ENCODE measurements at regions not wholly inside any gene's neighbourhood (a gene's known extent, or its start where the extent isn't known, plus 50 kb on each side); places are given as distances from the start of the nearest gene placed in this dataset.
"Not testable (repeated sequence)": the region's sequence is repeated elsewhere in the genome, so short reads cannot be mapped to it uniquely, and the experiment has no call there.

DNA sequence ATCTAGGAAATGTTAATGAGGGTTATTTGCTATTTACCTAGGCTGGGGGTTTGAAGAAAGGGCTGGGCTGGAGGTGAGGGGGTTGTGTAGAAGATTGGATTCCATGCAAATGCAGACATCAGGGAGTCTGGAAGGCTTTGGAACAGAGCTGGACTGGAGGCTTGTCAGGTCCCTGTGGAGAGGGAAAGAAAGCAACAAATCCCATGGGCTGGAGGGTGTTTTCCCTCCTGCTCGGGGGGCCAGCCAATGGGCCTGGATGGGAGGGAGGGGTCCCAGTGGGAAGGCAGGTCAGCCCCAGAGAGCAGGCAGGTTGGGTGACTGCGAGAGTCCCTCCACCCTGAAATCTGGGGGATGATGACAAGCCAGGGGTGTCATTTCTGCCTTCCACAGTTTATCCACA, 431.8 kb downstream of the RPS24 start:
- no peak overlapping the region for H3K27ac ChIP-seq (replicated peaks)
- no peak overlapping the region for H3K4me3 ChIP-seq
- intact Hi-C loops (cut with micrococcal nuclease): no loop called here
- peaks cover 5% of the 10 kb centered on the region for H3K27me3 ChIP-seq (ENCODE audit: low read depth)
- H3K36me3 ChIP-seq: no peaks in the 10 kb centered on the region
- no peaks in the 10 kb centered on the region for H3K4me1 ChIP-seq
- H3K9me3 ChIP-seq (replicated peaks): no peaks in the 10 kb centered on the region
- no peak for DNase-seq
- TF ChIP-seq, protein P1, sequence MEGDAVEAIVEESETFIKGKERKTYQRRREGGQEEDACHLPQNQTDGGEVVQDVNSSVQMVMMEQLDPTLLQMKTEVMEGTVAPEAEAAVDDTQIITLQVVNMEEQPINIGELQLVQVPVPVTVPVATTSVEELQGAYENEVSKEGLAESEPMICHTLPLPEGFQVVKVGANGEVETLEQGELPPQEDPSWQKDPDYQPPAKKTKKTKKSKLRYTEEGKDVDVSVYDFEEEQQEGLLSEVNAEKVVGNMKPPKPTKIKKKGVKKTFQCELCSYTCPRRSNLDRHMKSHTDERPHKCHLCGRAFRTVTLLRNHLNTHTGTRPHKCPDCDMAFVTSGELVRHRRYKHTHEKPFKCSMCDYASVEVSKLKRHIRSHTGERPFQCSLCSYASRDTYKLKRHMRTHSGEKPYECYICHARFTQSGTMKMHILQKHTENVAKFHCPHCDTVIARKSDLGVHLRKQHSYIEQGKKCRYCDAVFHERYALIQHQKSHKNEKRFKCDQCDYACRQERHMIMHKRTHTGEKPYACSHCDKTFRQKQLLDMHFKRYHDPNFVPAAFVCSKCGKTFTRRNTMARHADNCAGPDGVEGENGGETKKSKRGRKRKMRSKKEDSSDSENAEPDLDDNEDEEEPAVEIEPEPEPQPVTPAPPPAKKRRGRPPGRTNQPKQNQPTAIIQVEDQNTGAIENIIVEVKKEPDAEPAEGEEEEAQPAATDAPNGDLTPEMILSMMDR (IDR thresholded peaks at IDR 0.05; ENCODE audit: borderline replicate concordance): no peak

DNA sequence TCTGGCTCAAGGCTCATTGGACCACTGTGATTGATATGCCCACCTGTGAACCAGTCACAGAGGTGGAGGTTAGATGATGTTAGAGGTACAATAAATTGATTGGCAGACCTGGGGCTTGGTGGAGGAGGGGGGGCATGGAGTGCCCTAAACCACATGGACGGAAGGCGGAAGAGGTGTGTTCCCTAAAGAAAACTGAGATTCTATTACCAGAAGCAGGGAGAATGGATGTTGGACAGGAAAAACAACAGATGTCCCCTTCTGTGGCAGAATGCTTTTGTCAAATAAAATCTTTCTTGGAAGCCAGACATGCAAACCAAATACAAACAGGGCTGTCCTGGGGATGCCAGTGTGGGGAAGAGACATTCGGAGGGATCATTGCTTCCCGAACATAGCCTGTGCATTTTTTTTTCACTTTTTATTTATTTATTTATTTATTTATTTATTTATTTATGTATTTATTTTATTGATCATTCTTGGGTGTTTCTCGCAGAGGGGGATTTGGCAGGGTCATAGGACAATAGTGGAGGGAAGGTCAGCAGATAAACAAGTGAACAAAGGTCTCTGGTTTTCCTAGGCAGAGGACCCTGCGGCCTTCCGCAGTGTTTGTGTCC, 433.9 kb downstream of the RPS24 start:
- no peak overlapping the region for H3K4me3 ChIP-seq
- intact Hi-C loops (cut with micrococcal nuclease): no loop called here
- TF ChIP-seq, protein P1 (IDR thresholded peaks at IDR 0.05; ENCODE audit: borderline replicate concordance): no peak

DNA sequence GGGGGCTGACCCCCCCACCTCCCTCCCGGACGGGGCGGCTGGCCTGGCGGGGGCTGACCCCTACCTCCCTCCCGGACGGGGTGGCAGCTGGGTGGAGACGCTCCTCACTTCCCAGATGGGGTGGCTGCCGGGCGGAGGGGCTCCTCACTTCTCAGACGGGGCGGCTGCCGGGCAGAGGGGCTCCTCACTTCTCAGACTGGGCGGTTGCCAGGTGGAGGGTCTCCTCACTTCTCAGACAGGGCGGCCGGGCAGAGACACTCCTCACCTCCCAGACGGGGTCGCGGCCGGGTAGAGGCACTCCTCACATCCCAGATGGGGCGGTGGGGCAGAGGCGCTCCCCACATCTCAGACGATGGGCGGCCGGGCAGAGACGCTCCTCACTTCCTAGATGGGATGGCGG, 435.1 kb downstream of the RPS24 start:
- intact Hi-C loops (cut with micrococcal nuclease); H3K27me3 ChIP-seq (ENCODE audit: low read depth); H3K27ac ChIP-seq (replicated peaks); H3K36me3 ChIP-seq; H3K9me3 ChIP-seq (replicated peaks); DNase-seq; H3K4me3 ChIP-seq; H3K4me1 ChIP-seq: not testable (repeated sequence)

More for the DNA sequence above, 433.9 kb downstream of the RPS24 start:
- Histone ChIP-seq H3K27ac (replicated peaks) (no peak overlapping the region), H3K4me1 (no peaks in the 10 kb centered on the region), H3K9me3 (replicated peaks) (no peaks in the 10 kb centered on the region), H3K36me3 (no peaks in the 10 kb centered on the region), H3K27me3 (ENCODE audit: low read depth) (no peaks in the 10 kb centered on the region)
- no peak for DNase-seq

DNA sequence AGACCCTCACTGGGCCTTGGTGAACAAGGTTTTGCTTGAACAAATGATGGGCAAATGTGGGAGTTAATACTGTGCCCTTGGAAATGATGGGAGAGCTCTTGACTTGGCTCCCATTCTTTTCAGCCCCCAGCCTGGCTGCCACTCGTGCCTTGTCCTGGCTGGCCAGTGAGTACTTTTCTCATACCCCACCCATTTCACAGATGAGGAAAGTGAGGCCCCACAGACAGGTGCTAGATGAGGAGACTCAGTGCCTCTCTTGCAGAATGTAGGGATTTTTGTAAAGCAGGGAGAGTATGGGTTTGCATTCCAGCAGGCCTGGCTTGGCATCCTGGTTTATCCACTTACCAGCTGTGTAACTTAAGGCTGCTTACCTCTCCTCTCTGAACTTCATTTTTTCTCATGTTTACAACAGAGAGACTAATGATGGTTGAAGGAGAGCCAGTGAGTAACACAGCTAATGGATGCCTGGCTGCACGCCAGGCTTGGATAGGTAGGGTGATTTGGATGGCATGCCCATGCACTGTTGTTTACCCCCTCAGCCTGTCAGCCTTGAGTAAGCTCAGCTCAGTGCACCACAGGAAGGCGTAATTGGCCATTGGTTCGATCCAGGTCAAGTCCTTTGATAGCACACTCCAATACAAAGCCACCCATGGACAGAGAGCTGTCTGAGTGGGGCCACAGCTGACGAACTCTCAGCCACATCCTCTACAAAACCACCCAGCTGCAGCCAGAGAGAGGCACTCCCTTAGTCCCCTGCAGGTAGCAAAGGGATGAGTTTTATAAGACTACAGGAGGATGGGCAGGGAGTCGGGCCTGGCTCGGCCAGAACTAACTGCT, 436.8 kb downstream of the RPS24 start:
- TF ChIP-seq, protein P1 (IDR thresholded peaks at IDR 0.05; ENCODE audit: borderline replicate concordance): no peak

DNA sequence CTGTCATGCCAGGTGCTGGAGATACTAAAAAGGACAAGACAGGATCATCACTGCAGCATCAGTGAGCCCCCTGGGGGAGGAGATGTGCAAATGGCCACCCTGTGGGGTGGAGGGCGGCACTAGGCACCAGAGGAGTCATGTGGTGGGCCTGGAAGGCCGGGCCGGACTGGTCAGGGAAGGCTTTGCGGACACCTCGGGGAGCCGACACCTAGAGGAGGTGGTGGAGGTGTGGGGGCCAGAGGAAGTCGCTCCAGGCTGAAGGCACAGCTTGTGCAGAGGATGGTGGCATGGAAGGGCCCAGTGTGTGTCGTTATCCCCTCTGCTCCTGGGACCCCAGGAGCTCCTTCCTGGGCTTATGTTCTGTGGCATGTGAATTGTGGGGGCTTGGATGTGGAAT, 437.7 kb downstream of the RPS24 start:
- Histone ChIP-seq H3K27ac (replicated peaks) (no peak overlapping the region), H3K4me1 (no peaks in the 10 kb centered on the region), H3K9me3 (replicated peaks) (no peaks in the 10 kb centered on the region), H3K27me3 (ENCODE audit: low read depth) (peaks cover 11% of the 10 kb centered on the region), H3K4me3 (no peak overlapping the region), H3K36me3 (no peaks in the 10 kb centered on the region)
- intact Hi-C loops (cut with micrococcal nuclease): no loop called here
- TF ChIP-seq, protein P1 (IDR thresholded peaks at IDR 0.05; ENCODE audit: borderline replicate concordance): no peak
- no peak for DNase-seq

More for the DNA sequence above, 436.8 kb downstream of the RPS24 start:
- no peak overlapping the region for H3K4me3 ChIP-seq
- H3K4me1 ChIP-seq: no peaks in the 10 kb centered on the region
- DNase-seq: no peak
- intact Hi-C loops (cut with micrococcal nuclease): no loop called here
- peaks cover 4% of the 10 kb centered on the region for H3K27me3 ChIP-seq (ENCODE audit: low read depth)
- H3K27ac ChIP-seq (replicated peaks): no peak overlapping the region
- H3K36me3 ChIP-seq: no peaks in the 10 kb centered on the region
- H3K9me3 ChIP-seq (replicated peaks): no peaks in the 10 kb centered on the region
